MCF 10A (cell line): ENCODE measurements at regions not wholly inside any gene's neighbourhood (a gene's known extent, or its start where the extent isn't known, plus 50 kb on each side); places are given as distances from the start of the nearest gene placed in this dataset.

Experiments
- BruUV-seq: library from RNA; stranded (reverse); fragments of 400-500 nt; replicated peaks from 2 replicates; lab custom pipeline; 2021; lab: Mats Ljungman, UMichigan
- CTCF ChIA-PET: fragments of 300-600 bp; sonication (Branson Sonifier 250); formaldehyde crosslinking; extraction: SDS; loops from one replicate; lab custom pipeline; 2021; ENCODE audit warnings: antibody characterized with exemption, inconsistent platforms; lab: Yijun Ruan, JAX
- POLR2A ChIA-PET: fragments of 300-600, 350-650 bp; sonication (Branson Sonifier 250); formaldehyde crosslinking; extraction: SDS; loops from one replicate; lab custom pipeline; 2020; ENCODE audit warnings: antibody characterized with exemption, inconsistent platforms; lab: Yijun Ruan, JAX
- DNase-seq: peaks from one replicate; pipeline ENCODE4 v3.0.0-alpha.2; 2018; ENCODE audit not compliant: unreplicated experiment
- H3K27ac Mint-ChIP-seq: one replicate; pipeline ENCODE4 v1.8.0; 2022; ENCODE audit warnings: mild to moderate bottlenecking, low read depth, mixed read lengths; ENCODE audit not compliant: unreplicated experiment
- H3K27me3 Mint-ChIP-seq: one replicate; pipeline ENCODE4 v1.8.0; 2022; ENCODE audit warnings: mixed read lengths; ENCODE audit not compliant: insufficient read depth, unreplicated experiment
- H3K36me3 Mint-ChIP-seq: one replicate; pipeline ENCODE4 v1.8.0; 2022; ENCODE audit warnings: mild to moderate bottlenecking, moderate library complexity, mixed read lengths; ENCODE audit not compliant: insufficient read depth, unreplicated experiment
- H3K4me1 Mint-ChIP-seq: one replicate; pipeline ENCODE4 v1.8.0; 2022; ENCODE audit warnings: mixed read lengths; ENCODE audit not compliant: insufficient read depth, unreplicated experiment
- H3K4me3 Mint-ChIP-seq: one replicate; pipeline ENCODE4 v1.8.0; 2022; ENCODE audit warnings: mild to moderate bottlenecking, moderate library complexity, mixed read lengths; ENCODE audit not compliant: unreplicated experiment
- H3K9me3 Mint-ChIP-seq: one replicate; pipeline ENCODE4 v1.8.0; 2022; ENCODE audit warnings: mixed read lengths; ENCODE audit not compliant: unreplicated experiment
- intact Hi-C: fragments of 100-400 bp; cut with micrococcal nuclease; formaldehyde crosslinking; loops from 2 replicates; pipeline ENCODE4 v1.14.1; 2022
- TF ChIP-seq, protein P1 (sequence below): fragments of 200-600 bp; IDR thresholded peaks from one replicate; pipeline ENCODE4 v1.8.0; 2022; ENCODE audit warnings: antibody characterized with exemption, mild to moderate bottlenecking; ENCODE audit not compliant: unreplicated experiment

DNA sequence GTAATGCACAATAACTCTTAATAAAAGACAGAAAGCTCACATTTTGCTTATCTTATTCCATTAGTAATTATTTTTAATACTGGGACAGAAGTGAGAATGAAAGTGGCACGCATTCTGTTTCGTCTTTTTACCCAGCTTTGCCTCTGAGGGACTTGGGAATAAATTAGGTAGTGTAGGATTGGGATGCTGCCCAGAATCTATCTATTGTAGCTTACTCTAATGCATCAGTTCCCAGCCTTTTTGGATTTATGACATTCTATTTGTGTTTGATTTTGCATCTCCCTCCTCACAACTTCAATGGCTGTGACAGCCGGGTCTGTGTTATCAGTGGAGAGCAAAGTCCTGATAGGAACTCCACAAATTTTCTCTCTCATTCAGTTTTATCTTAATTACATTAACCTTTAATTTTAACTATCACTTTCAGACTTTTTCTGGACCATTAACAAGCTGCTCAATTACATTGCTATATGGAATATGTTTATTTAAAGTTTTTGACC lies 62.9 kb upstream of the TULP4 start:
- Mint-ChIP-seq H3K36me3 (peaks cover 25% of the 10 kb centered on the region), H3K4me1 (peaks cover 10% of the 10 kb centered on the region), H3K27me3 (no peaks in the 10 kb centered on the region), H3K4me3 (no peak overlapping the region), H3K27ac (no peak overlapping the region), H3K9me3 (no peaks in the 10 kb centered on the region)
- TF ChIP-seq, protein P1, sequence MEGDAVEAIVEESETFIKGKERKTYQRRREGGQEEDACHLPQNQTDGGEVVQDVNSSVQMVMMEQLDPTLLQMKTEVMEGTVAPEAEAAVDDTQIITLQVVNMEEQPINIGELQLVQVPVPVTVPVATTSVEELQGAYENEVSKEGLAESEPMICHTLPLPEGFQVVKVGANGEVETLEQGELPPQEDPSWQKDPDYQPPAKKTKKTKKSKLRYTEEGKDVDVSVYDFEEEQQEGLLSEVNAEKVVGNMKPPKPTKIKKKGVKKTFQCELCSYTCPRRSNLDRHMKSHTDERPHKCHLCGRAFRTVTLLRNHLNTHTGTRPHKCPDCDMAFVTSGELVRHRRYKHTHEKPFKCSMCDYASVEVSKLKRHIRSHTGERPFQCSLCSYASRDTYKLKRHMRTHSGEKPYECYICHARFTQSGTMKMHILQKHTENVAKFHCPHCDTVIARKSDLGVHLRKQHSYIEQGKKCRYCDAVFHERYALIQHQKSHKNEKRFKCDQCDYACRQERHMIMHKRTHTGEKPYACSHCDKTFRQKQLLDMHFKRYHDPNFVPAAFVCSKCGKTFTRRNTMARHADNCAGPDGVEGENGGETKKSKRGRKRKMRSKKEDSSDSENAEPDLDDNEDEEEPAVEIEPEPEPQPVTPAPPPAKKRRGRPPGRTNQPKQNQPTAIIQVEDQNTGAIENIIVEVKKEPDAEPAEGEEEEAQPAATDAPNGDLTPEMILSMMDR: no peak
- intact Hi-C loops: no loop called here
- ChIA-PET CTCF (interaction anchor here (0.6 kb wide), 1 partner anchor 16 kb away, joined by 3 read pairs; no protein-coding TSS in a partner anchor), POLR2A (interaction anchor here (0.5 kb wide), 1 partner anchor 17 kb away, joined by 3 read pairs; no protein-coding TSS in a partner anchor)
- BruUV-seq: no TSS peak
- no peak for DNase-seq

DNA sequence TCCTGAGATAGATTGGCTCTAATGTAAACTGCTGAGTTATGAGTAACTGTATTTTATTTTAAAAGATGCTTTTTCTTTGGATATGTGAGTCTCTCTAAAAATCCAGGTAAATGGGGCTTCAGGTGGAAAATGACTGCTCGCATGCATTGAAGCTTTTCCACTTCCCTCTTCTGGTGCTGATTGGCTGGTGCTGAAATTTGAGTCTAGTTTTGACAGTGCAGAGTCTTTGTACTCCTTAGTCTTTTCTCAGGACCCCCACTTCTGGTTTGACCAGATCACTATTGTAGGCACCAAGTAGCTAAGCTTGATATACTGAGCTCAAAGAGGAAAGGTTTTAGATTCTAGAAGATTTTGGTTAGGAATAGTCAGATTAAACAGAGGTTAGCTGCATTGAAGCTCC lies 60.7 kb upstream of the TULP4 start:
- intact Hi-C loops: no loop called here
- POLR2A ChIA-PET: no interaction called here
- H3K4me3 Mint-ChIP-seq: no peak overlapping the region

DNA sequence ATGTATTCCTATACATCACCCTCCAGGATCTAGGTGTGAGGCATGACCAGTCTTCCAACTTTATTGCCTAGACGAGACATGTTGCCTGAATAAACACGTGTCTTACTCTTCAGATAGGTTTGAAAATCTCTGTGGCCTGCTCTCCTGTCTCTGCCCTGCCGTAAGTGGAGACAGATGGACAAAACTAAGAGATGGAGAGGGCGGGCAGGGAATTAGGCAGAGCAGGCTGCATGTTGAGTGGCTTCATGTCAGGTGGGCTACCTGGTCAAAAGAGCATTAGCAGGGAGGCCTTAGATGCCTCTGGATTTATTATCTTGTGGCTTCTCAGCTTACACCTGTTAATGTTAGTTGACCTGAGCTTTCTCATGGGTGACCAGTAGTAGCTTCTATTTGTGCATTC lies 59.0 kb upstream of the TULP4 start:
- CTCF ChIA-PET: interaction anchor here (0.8 kb wide), 1 partner anchor 15 kb away, joined by 3 read pairs; no protein-coding TSS in a partner anchor

More for the DNA sequence above, 60.7 kb upstream of the TULP4 start:
- peaks cover 9% of the 10 kb centered on the region for H3K4me1 Mint-ChIP-seq
- no peaks in the 10 kb centered on the region for H3K27me3 Mint-ChIP-seq
- H3K9me3 Mint-ChIP-seq: no peaks in the 10 kb centered on the region
- CTCF ChIA-PET: no interaction called here
- H3K36me3 Mint-ChIP-seq: peaks cover 20% of the 10 kb centered on the region
- TF ChIP-seq, protein P1: no peak
- DNase-seq: no peak
- BruUV-seq: no TSS peak
- H3K27ac Mint-ChIP-seq: no peak overlapping the region

DNA sequence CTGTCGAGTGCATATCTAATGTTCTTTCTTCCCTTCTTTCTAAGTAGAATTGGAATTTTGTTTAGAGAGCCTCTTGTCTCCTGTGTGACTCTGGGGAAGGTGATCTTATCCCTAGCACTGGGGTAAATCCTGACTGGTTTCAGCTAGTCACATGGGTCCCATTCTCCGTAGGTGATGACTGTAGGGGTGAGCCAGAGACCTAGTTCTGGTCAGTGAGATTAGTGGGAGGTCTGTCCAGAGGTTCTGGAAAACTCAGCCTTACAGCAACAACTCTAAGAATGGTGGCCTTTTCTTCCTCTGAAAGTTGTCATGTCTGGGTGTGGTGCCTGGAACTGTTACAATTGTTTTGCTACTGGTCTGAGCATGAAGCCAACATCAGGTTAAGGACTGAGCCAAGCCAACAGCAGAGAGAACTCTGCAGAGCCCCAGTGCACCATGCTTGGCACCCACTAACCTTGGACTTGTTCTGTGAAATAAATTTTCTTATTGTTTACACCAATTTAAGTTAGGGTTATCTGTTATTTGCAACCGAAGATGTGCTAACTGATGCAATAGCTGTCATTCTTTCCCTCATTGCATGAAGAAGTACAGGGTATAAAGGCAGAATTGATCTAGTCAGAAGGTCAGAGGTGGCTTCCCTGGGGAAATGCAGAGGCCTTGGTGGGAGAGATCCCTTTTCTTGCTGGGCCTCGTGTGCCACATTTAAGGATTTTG lies 56.8 kb upstream of the TULP4 start:
- CTCF ChIA-PET: no interaction called here
- H3K36me3 Mint-ChIP-seq: peaks cover 20% of the 10 kb centered on the region
- intact Hi-C loops: no loop called here
- H3K9me3 Mint-ChIP-seq: no peaks in the 10 kb centered on the region
- POLR2A ChIA-PET: no interaction called here
- TF ChIP-seq, protein P1: no peak
- BruUV-seq: no TSS peak
- H3K4me3 Mint-ChIP-seq: no peak overlapping the region
- peaks cover 15% of the 10 kb centered on the region for H3K4me1 Mint-ChIP-seq
- no peak overlapping the region for H3K27ac Mint-ChIP-seq
- no peak for DNase-seq
- H3K27me3 Mint-ChIP-seq: no peaks in the 10 kb centered on the region

More for the DNA sequence above, 59.0 kb upstream of the TULP4 start:
- no peaks in the 10 kb centered on the region for H3K9me3 Mint-ChIP-seq
- DNase-seq: no peak
- H3K4me3 Mint-ChIP-seq: no peak overlapping the region
- intact Hi-C loops: no loop called here
- TF ChIP-seq, protein P1: no peak
- peaks cover 20% of the 10 kb centered on the region for H3K36me3 Mint-ChIP-seq
- no peaks in the 10 kb centered on the region for H3K27me3 Mint-ChIP-seq
- no peak overlapping the region for H3K27ac Mint-ChIP-seq
- BruUV-seq: no TSS peak
- POLR2A ChIA-PET: no interaction called here
- peaks cover 13% of the 10 kb centered on the region for H3K4me1 Mint-ChIP-seq
